DMS53 treated with DMSO at 0.1 percent for 48 hours (cell line): ENCODE measurements at regions not wholly inside any gene's neighbourhood (a gene's known extent, or its start where the extent isn't known, plus 50 kb on each side); places are given as distances from the start of the nearest gene placed in this dataset.
"Not testable (repeated sequence)": the region's sequence is repeated elsewhere in the genome, so short reads cannot be mapped to it uniquely, and the experiment has no call there.

Experiments used
- DNase-seq: peaks from one replicate; lab custom pipeline; 2025; ENCODE audit not compliant: unreplicated experiment; lab: John Stamatoyannopoulos, UW

DNA sequence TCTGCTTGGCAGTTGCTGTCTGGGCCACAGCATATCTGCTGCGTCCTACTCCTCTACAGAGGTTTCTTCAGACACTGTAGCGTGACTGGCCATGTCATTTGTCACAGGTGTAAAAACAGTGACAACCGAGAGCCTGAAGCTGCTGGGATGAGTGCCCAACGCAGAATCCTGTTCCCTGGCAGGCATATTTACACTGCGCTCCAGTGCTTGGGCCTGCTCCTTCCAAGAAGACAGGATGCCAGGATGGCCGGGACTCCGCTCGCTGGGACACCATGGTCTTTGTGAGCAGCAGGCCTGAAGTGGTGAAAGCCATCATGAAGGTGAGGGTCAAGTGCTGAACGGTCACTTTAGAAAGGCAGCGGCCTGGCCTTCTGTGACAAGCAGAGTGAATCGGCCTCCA is 171.4 kb downstream of the EMP1 start:
- DNase-seq, result no peak

DNA sequence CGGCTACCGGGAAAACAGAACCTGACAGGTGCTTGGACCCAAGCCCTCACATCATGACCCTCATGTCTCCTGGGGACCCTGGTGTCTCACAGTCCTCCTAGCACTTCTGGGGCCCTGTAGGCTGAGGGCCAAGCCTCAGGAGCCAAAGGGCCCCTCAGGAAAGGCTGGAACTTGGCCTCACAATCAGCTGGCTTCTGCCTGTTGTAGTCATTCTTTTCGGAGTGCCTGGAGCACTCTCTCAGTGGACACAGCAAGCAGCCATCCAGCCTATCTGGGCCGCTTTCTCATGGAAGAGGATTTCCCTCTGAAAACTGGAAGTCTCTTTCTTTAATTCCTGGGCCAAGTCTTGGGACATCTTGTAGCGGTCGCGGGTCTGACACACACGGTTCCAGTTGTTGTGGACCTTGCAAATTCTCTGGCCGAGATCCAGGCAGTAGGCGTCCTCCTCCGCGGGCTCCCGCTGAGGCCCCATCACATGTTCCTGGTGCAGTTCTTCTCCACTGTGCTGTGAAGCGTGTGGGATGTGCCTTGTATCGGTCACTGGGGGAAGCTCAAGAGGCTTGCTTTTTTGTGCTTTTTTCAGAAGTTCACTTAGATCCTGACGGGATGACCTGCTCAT is 169.3 kb downstream of the EMP1 start:
- DNase-seq, result no peak

DNA sequence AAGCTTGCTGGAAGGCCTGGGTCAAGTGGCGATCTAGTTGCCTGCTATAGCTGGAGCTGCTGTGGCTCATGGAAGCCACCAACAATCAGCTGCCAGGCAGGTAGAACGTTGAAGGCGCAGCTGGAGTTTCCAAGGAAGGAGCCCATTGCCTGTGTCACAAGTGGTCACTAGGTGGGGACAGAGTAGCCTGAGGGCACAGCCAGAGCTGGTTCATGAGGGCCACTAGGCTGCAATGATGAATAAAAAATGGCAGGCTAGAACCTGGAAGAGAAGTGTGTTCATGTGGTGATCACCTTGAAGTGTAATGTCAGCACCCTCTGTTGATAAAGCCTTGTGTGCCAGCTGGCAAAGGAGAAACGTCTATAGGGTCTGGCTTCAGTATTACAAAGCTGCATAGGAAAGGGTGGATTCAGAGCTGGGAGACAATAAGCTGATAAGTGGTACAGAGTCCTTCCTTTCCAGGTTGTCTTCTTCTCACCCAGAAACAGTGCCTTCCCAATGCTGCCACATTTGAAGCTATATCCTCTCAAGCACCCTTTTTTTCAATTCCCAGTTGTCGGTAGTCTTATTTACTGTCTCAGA is 165.8 kb downstream of the EMP1 start:
- peak; percentile 95 for DNase-seq

GRCh38 chr12:13359636-13360035 is 163.1 kb downstream of the EMP1 start:
- no peak for DNase-seq

GRCh38 chr12:13358391-13358905 is 161.9 kb downstream of the EMP1 start:
- DNase-seq, result no peak

GRCh38 chr12:13350946-13351345 is 154.4 kb downstream of the EMP1 start:
- DNase-seq, result no peak

GRCh38 chr12:13350381-13350780 is 153.9 kb downstream of the EMP1 start:
- no peak for DNase-seq

DNA sequence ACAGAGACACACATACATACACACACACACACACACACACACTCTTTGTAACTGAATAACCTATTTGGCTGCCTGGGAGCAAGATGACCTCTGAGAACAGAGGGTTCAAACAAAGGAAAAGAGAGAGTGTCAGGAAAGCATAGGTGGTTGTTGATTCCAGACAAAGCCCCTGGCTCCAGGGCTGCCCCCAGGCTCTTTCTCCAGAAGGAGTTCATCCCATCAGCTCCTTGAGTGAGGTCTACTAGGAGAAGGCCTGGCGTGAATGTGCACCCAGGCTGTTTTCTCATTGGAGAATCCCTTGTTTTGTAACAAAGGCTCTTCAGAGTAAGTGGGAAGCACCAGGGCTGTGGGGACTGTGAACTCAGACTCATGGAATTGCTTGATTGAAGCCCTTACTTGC is 151.9 kb downstream of the EMP1 start:
- no peak for DNase-seq

DNA sequence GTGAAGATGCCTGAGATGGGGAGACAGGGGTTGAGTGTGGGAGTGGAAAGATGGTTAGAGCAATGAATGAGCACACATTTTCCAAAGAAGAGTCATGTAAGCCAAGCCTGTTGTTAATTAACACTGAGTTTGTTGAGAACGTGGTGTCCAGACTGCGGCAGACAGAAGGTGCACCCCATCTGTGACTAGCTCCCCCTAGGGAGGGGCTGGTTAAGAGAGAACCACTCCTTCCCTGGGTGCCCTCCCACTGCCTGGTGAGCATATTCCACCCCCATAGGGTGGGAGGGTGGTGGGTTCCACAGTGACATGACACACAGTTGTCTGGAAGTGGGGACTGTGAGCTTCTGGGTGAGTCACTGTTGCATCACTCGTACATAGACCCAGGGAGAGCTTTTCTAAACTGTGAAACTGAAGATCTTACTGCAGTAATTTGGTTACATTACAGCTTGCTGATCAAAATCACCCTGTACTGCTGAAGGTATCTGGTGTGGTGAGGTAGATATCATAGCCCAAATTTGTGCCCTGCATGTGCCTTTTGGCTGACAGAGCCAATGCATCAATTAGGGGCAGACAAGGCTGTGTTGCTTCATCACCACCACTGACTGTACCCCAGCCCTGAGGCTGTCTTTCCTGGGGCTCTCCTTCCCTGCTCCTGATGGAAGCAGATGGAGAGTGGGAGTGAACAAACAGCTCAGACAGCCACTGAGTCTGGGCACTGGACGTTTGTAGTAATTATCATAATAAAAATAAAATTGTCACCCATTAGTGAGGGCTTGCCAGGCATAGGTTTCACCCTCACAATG is 150.9 kb downstream of the EMP1 start:
- DNase-seq, result no peak

- DNase-seq, result no peak
Measured at GRCh38 chr12:13345722-13346121, 149.2 kb downstream of the EMP1 start.

- no peak for DNase-seq
Measured at GRCh38 chr12:13343375-13343774, 146.8 kb downstream of the EMP1 start.

DNA sequence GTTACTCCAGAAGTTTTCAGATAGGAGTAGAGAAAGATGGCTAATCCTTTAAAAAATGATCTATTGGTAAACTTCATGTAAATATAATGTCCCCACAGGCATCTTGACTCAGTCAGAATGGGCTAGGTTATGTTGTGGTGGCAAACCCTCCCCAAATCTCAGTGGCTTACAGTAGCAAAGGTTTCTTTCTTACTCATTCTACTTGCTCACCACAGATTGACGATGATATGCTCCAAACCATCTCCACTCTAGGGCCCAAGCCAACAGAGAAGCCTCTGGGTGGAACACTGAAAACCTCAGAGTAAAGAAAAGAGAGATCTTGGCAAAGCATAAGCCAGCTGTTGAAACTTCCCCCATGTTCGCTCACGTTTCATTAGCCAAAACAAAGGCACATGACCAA is 146.4 kb downstream of the EMP1 start:
- DNase-seq, result no peak

DNA sequence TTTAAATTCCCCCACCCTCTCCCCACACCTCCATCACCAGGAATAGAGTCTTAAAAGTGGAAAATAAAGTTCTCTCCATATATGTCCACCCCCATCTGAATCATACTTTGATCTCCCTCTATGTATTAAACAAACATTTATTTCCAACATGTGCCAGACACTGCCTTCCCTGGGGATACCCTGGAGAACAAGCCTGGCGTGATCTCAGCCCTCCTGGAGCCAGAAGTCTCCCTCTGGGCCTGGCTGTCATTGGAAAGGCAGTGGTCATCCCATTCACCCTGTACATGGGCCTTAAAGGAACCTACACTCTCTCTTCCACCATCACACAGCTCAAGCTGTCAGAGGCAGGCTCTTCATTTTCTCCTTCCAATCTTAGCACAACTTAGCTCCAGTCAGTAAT is 143.6 kb downstream of the EMP1 start:
- no peak for DNase-seq

- DNase-seq, result no peak
Measured at GRCh38 chr12:13339538-13339937, 143.0 kb downstream of the EMP1 start.

GRCh38 chr12:13339091-13339490 is 142.6 kb downstream of the EMP1 start:
- DNase-seq, result no peak

DNA sequence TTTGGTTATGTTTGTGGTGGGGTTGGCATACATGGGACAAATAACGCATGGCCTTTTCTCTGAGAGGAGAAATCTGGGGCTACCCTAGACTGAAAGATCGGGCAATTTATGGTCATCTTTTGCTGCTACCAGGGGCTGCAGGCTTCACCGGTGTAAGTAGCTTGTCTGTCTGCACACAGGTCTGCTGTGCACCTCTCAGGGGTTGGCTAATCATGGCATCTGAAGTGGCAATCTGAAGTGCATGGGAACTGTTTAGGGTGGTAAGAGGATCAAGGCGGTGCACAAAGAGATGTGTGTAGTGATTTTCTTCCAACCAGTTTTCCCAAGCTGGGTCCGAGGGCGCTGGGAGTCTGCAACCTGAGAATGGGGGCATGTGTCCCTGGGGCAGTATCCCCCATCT is 141.3 kb downstream of the EMP1 start:
- DNase-seq, result no peak

GRCh38 chr12:13336216-13336615 is 139.7 kb downstream of the EMP1 start:
- DNase-seq, result no peak

GRCh38 chr12:13328535-13328934 is 132.0 kb downstream of the EMP1 start:
- DNase-seq, result no peak

DNA sequence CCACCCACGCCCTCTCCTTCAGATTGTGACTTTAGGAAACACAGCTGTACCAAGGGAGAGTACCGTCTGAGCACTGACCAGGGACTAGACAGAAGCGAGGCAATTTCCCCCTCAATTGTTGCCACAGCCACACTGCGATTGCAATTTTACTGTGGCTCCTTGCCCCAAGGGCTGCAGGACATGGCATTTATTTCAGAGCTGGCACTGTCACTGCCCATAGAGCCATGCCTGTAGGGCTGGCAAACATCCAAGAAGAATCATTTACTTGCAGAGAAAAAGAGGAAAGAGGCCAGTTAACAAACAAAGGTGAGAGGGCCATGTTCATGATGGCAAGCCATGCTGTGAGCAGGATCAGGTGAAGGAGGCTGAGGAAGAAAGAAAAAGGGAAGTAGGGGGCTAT is 129.6 kb downstream of the EMP1 start:
- no peak for DNase-seq

- DNase-seq, result not testable (repeated sequence)
Measured at GRCh38 chr12:13325037-13325436, 128.5 kb downstream of the EMP1 start.

DNA sequence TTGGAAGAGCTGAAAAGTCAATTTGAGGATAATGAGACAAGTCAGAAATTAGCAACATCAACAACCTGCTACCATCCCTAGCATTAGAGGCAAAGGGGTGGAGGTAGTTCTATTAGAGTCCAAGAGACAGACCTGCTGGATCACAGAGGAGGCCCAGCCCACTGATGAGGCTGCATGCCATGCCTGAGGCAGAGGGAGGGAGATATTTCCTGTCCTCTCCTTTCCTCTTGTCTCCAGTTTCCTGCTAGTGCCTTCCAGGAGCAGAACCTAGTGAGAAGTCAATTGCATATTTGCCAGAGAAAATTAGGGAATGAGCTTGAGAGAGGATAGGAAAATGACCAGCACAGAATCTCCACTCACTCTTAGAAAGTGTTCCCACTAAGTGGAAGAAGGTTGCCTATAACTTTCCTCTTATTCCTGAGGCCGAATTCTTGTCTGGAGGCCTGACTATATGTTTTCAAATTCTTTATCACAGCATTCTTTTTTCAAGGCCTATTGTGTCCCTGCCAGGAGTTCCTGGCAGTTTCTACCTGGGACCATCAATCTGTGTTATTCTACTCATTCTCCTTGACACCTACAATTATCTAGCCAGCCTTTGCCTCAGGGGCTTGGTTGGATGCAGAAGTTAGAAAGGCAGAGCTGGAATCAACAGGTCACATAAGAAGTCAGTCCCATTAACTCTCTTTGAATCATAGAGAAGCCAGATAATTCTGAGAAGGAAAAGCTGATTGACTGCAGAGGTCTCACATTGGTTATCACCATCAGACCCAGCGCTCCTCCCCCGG is 121.9 kb downstream of the EMP1 start:
- no peak for DNase-seq
